IPS-NIHi11 (cell line): ENCODE measurements at regions not wholly inside any gene's neighbourhood (a gene's known extent, or its start where the extent isn't known, plus 50 kb on each side); places are given as distances from the start of the nearest gene placed in this dataset.
"Not testable (repeated sequence)": the region's sequence is repeated elsewhere in the genome, so short reads cannot be mapped to it uniquely, and the experiment has no call there.

Experiments
- DNase-seq: peaks from one replicate; pipeline ENCODE4 v3.0.0; 2012; ENCODE audit warnings: mixed read lengths, low spot score

GRCh38 chr9:78916884-78917283, 620.0 kb downstream of the PSAT1 start:
- DNase-seq, result not testable (repeated sequence)

- no peak for DNase-seq
These were observed 622.1 kb downstream of the PSAT1 start for GRCh38 chr9:78918976-78919375.

- no peak for DNase-seq
These were observed 622.8 kb downstream of the PSAT1 start for GRCh38 chr9:78919701-78920100.

GRCh38 chr9:78921341-78921740, 624.4 kb downstream of the PSAT1 start:
- DNase-seq, result no peak

DNA sequence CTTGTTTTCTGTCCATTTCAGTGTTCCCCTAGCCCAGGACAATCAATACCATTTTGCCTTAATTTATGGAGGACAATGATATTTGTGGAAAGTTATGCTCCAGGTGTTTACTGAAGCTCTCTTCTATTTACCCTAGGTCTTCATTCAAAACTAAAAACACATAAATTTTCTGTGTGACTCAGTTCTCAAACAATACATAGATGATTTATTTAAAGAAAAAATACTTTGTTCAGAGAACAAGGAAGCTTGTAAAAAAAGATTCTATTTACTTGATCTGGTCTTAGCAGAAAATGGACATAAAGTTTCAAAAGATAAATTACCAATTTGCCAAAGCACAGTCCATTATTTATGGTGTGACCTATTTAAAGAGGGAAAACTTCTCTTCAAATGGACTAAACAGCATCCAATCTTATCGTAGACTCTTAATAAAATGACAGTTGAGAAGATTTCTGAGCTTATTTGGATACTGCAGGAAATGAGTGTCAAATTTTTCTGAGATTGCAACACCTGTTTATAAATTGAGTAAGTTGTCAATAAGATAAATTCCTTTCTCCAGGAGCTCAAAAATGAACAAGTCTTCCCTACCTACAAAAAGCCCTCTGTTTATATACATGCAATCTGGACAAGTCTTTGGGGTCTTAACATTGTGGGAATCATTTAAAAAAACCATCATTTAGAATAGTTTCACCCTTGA, 627.2 kb downstream of the PSAT1 start:
- DNase-seq, result no peak

DNA sequence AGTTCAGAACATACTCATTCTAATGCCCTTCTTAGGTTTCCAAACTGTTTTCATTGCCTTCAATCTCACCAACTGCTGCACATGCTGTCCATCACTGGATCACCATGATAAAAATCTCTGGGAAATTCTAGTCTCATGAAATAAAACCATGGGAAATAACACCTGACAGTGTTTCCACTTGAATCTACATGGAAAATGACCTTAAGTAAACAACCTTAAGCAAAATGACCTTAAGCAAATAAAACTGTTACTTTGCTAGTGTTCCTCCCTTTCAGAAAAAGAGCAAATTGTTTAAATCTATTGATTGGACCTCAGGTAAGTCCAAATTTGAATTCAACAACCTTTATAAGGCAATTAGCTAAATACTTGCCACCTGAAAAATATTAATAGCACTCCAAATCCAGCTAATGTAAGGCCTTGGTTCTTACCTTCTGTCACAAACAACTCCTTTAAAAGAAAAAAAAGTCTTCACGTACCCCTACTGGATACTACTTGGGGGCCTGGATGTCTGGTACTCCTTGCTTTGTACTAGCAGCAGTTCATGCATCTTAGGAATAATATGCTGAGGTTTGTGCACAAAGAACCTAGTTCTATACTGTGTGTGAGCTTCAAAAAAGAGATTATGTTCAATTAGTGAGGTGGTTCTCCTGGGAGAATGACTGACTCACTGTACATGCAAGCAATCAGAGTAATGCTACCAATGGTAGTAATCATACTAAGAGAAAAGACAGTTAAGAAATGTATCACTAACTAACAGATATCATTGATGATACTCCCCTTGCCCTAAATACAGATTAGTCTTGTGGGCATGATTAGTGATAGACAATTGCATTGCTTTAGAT, 630.4 kb downstream of the PSAT1 start:
- no peak for DNase-seq

DNA sequence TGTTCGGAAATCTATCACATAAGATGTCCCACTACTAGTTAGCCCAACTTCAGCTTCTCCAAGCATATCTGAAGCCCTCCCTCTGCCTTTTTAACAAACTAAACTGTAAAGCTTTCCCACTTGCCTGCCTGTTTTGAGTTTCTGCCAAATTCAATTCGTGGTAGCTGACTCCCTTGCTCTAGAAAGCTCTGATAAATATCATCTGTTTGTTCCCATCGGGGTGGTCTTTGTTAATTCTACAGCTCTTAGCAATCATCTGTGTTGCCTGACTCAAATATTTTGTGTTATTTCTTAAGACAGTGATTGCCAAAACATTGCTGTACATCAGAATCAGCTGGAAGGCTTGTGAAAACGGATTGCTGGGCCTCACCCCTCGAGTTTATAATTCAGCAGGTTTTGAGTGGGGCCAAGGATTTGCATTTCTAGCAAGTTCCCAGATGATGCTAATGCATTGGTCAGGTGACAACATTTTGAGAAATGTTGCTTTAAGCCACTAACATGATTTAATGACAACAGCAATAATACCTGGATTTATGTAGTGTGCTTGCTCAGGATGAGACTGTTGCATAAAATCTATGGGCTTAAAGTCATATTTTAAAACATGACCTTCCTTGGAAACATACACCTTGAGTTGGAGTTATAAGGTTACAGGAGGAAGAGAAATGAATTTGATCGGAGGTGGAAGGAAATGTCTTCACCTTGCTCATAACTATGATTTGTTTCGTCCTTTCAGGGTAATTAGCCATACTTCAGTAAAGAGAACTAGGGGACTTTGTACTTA, 631.9 kb downstream of the PSAT1 start:
- no peak for DNase-seq

DNA sequence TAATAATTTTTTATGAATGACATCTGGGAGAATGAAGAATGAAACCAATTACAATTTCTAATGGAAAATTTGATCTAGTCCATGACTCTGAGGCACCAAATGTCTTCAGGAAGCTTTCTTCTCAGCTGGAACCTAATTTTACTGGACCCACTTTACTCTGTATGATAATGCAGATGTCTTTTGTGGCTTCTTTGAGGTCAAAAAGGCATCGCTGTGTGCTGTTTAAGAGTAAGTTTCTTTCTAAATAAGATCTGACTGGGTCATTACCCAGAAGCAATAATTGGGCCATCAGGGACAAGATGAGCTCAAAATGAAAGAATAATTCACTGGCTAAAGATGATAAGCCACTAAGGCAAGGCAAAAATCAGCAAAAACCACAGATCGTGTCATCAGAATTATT, 633.4 kb downstream of the PSAT1 start:
- no peak for DNase-seq

DNA sequence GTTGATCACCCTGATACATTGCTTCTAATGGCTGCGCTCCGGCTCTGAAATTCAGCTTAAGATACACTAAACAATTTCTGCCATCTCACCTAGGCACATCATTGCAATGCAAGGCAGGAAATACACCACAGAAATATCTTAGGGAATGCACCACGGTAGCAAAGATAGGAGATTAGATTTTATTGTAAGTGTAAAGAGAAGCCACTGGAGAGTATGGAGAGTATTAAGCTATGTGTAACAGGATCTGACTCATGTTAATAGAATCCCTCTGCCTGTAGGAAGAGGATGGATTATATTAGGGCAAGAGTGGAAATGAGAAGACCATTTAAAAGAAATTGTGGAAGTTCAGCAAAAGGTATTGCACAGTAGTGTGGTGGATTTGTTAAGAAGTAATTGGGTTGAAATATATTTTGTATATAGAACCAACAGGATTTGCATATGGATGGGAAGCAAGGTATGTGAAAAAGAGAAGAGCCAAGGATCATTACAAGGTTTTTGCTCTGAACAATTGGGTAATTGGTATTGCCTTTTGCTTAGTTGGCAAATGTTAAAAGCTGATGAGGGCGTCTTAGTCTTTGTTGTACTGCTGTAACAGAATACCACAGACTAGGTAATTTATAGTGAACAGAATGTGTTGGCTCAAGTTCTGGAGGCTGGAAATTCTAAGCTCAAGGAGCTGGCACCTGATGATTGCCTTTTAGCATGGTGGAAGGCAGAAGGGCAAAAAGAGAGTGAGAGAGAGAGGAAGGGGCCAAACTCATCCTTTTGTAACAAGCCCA, 636.1 kb downstream of the PSAT1 start:
- DNase-seq, result no peak

GRCh38 chr9:78934880-78935279, 636.9 kb upstream of the TLE4 start:
- DNase-seq, result no peak

DNA sequence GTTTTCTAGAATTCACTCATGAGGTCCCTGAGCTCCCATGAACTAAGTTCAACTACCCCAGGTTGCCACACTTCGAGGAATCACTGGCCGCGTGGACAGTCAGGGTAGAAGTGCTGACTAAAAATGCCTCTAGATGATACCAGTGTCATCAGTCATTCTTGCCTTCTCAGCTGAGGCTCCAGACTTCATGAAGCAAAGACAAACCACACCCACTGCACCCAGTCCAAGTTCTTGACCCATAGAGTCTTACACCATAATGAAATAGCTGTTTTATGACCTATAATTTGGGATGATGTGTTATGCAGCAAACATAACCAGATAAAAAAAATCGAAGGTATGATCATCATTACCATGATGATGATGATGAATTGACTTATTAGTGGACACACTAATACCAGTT, 632.9 kb upstream of the TLE4 start:
- no peak for DNase-seq

GRCh38 chr9:78939311-78940065, 632.3 kb upstream of the TLE4 start:
- no peak for DNase-seq

DNA sequence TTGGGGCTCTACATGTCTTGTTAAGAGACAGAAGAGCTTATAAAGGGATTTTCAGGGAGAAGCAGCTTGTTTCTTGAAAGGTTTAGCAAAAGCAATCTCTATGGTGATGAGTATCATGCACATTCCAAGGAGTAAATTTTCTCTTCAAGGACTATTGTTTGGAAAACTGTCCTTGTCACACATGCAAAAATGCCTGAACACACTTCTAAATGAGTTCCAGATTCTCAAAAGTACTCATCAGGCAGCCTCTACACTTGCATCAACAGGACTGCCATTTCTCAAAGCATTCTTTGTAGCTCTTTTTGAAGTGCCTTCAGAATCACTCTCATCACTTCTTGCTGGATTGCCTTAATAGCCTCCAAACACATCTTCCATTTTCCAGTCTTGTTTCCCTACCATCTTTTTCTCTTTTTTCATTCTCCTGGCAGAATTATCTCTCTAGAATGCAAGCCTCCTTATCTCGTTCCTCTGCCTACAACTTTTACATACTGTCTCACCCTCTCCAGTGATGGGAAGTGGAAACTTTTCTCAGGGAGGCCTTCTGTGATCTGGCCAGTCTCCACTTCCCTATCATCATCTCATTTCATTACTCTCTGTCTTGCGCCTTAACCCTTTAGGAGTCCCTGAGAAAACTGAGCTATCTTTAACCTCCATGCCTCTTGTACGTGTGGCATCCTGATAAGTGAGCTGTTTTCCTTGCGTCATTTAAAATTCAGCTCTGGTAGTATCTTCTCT, 631.5 kb upstream of the TLE4 start:
- no peak for DNase-seq

GRCh38 chr9:78954286-78954685, 617.5 kb upstream of the TLE4 start:
- DNase-seq, result no peak

GRCh38 chr9:78958892-78959291, 612.9 kb upstream of the TLE4 start:
- peak; percentile 19 for DNase-seq

DNA sequence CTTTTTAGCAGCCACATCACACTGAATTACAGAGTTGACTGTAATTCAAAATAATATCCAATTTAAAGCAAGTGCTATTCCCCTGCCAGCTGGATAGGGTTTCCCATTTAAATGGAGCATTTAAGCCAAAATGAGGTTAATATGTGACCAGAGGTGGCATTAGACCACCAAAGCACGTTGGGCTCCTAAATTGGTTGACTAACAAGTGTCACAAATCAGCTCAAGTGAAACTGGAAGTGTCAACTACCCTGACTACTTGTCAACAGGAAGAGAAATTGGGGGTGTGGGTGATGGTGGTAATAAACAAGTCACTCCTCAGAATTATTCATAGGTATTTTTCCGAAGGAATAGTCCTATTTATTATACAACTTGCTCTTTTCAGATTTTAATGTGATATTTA, 609.6 kb upstream of the TLE4 start:
- DNase-seq, result no peak

DNA sequence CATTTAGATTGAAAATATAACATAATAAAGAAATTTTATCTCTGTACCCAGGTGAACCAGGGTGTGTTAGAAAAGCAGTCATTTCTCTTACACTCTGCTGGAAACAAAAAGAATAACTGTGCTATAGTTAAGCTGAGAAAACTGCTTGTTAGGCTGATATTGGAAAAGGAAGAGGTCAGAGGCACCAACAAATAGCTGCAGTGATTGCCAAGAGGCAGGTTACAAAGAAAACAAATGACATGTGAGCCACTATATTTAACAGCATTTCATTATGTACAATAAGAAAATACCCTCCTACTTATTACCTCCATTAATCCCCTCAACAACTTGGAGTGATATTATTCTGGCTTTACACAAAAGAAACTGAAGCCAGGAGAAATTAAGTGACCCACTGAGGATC, 607.9 kb upstream of the TLE4 start:
- no peak for DNase-seq

- DNase-seq, result no peak
These were observed 604.1 kb upstream of the TLE4 start for GRCh38 chr9:78967596-78968217.

DNA sequence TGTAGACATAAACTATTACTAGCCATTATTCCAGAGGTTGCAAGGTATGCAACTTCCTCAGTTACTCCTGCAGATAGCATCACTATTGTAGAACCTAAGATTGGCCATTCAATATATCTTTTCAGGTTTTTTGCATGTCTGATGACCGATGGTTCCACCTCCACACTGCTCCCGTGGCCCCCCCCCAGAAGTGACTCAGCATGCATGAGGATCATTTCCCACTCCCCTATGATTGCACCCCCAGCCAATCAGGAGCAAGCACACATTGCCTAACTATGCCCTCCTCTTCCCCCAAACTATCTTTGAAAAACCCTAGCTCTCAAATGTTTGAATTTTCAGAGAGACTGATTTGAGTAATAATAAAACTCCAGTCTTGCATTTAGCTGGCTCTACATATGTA, 601.4 kb upstream of the TLE4 start:
- no peak for DNase-seq

GRCh38 chr9:78971540-78971939, 600.2 kb upstream of the TLE4 start:
- no peak for DNase-seq
